Stimulated activated naive CD4-positive, alpha-beta T cell (primary cell): ENCODE measurements at regions not wholly inside any gene's neighbourhood (a gene's known extent, or its start where the extent isn't known, plus 50 kb on each side); places are given as distances from the start of the nearest gene placed in this dataset.
A peak's percentile ranks its signal among the peaks of the same experiment; 100 is the strongest.
"Not testable (repeated sequence)": the region's sequence is repeated elsewhere in the genome, so short reads cannot be mapped to it uniquely, and the experiment has no call there.

Source experiments
- DNase-seq, 6 experiments: peaks; one replicate each; lab custom pipeline; 2025; lab: John Stamatoyannopoulos, UW

- DNase-seq: no peak
These were observed 623.7 kb downstream of the TYW1 start for GRCh38 chr7:67620216-67620933.

- no peak for DNase-seq
These were observed 625.1 kb downstream of the TYW1 start for GRCh38 chr7:67621704-67622103.

GRCh38 chr7:67625257-67625737 lies 628.7 kb downstream of the TYW1 start:
- peak in 1 of 6 experiments; percentile 4 for DNase-seq

DNA sequence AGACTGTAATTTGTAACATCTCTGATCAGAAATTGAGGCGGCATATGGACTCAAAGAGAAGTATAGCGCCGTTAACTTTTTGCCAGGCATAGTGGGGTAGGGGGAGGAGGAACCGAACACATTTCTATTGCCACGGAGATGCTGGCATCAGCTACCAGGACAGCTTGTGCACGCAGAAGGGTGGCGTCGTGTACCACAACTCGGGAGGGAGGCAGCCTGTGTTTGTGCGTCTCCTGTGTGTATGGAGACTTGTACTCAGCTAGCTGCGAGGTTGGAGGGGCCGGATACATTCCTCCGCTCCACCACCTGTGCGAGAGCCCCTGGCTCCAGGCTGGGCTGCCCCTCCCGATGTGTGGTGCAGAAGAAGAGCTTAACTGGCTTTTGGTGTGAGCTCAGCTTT lies 634.8 kb downstream of the TYW1 start:
- DNase-seq: no peak

DNA sequence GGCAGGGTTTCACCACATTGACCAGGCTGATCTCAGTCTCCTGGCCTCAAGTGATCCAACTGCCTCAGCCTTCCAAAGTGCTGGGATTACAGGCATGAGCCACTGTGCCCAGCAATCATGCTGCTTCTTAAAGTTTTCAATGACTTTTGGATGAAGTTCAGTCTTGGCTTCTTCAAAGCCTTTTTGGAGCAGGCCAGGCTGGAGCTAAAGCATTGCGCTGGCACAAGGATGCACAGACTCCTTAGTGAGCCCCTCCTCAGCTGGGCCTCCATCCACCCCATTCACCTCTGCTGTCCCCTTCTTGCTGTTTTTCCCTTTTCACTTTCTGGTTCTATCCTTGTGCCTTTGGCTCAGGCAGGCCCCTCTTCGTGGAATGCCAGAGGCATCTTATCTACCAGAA lies 638.6 kb downstream of the TYW1 start:
- DNase-seq: no peak

GRCh38 chr7:67636348-67637022 lies 639.9 kb downstream of the TYW1 start:
- no peak for DNase-seq

- no peak for DNase-seq
These were observed 640.4 kb downstream of the TYW1 start for GRCh38 chr7:67637023-67637358.

- DNase-seq: not testable (repeated sequence)
These were observed 645.9 kb downstream of the TYW1 start for GRCh38 chr7:67642542-67642941.

- no peak for DNase-seq
These were observed 647.5 kb downstream of the TYW1 start for GRCh38 chr7:67644151-67644550.

GRCh38 chr7:67652937-67653336 lies 656.3 kb downstream of the TYW1 start:
- DNase-seq: no peak

- DNase-seq: no peak
These were observed 657.3 kb downstream of the TYW1 start for GRCh38 chr7:67653856-67654454.

GRCh38 chr7:67654642-67655041 lies 658.0 kb downstream of the TYW1 start:
- no peak for DNase-seq

DNA sequence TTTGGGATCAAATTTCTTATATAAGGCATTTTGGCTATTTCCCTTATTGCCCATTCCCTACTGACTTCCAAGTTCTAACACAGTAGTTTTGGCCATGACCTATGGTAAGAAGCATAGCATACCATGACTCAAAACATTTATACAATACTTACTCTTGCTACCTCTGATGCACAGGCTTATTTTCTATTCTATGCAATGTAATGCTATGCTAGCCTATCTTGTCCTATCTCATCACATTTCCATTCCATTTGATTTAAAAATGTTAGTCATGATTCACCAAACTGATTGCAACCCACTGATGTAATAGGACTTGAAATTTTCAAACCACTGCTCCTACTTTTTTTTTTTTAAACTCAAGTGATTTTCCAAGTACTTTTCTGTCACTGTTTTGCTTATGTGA lies 658.5 kb downstream of the TYW1 start:
- no peak for DNase-seq

DNA sequence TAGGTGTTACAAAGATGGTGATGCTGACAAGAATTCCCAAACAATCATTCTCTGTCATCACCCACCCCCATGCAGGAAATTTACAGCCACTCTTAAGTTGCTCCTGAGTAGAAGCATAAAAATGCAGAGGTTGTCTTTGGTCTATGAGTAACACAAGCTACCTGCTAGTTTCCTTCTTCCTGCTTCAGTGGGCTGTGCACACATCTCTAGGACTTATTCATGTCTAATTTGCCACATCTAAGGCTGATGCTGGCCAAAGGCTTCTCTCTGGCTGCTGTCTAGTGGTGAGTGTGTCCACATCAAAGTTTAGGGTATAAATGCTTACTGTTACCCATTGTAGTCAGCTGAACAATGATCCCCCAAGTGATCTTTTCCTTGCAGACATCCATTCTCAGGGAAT lies 662.5 kb downstream of the TYW1 start:
- no peak for DNase-seq

- DNase-seq: no peak
These were observed 666.2 kb downstream of the TYW1 start for GRCh38 chr7:67662804-67663203.

GRCh38 chr7:67663644-67664043 lies 667.0 kb downstream of the TYW1 start:
- no peak for DNase-seq

DNA sequence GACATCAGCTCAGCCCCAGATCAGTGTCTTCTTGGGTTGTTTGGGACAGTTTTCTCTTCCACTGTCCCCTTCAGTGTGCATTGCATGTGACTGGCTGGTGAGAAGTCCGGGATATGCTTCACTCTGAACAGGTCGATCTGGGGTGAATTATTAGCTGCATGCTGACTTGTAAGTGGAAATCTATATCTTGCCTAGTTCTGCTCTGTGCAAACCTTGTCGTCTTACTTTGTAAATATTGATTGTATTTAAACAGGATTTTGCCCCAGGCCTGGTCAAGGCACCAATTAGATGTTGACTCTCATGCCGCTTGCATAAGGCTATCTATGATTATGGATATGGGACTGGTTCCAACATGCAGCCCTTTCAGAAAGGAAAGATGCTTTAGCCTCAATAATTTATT lies 669.7 kb downstream of the TYW1 start:
- DNase-seq: not testable (repeated sequence)

GRCh38 chr7:67671006-67671548 lies 674.4 kb downstream of the TYW1 start:
- DNase-seq: no peak

DNA sequence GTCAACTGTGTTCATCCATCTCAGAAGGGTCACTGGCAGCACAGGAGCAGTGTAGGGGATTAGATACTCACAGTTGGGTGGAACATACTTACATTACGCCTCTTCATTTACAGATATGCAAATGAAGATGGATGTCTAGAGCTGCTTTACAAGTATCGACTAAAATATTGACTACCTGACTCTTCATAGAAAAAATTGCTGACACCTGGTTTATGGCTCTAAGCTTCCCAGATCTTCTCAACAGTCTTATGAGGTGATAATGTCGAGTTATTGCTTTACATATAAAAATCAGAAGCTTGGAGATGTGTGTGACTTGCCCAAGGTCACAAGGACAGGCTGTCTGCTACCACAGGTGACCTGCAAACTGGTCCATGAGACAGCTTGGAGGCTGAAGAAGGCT lies 677.2 kb downstream of the TYW1 start:
- no peak for DNase-seq

DNA sequence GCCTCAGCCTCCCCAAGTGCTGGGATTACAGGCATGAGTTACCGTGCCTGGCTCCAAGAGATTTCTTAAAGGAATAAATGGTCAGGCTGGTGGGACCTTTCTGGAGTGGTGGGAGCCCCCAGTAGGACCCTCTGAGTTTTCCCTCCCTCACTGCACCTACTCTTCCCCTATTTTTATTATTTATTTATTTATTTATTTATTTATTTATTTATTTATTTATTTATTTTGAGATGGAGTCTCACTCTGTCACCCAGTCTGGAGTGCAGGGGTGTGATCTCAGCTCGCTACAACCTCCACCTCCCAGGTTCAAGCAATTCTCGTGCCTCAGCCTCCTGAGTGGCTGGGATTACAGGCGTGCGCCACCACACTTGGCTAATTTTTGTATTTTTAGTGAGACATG lies 678.2 kb downstream of the TYW1 start:
- DNase-seq: not testable (repeated sequence)

- no peak for DNase-seq
These were observed 679.3 kb downstream of the TYW1 start for GRCh38 chr7:67675971-67676370.

- DNase-seq: no peak
These were observed 681.8 kb downstream of the TYW1 start for GRCh38 chr7:67678419-67678818.

DNA sequence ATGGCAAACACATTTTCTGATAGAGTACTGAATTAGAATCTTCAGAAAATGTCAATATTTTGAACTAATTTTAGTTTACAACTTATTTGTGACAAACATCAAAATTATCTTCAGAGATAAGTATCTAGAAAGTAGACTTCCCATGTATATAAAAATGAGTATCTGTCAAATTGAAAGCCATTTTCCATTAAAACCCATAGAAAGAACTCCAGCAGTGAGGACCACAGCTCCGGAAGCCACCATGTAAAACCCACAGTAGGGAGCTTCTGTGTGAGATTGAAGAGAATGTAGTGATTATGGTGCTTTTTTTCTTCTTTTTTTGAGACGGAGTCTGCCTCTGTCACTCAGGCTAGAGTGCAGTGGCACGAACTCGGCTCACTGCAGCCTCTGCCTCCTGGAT lies 687.0 kb downstream of the TYW1 start:
- no peak for DNase-seq
